Suprapubic skin (tissue), 4 donors: ENCODE measurements at regions not wholly inside any gene's neighbourhood (a gene's known extent, or its start where the extent isn't known, plus 50 kb on each side); places are given as distances from the start of the nearest gene placed in this dataset.

Experiments
- EP300 ChIP-seq: sonication (generic); formaldehyde crosslinking; IDR thresholded peaks from one replicate; pipeline ENCODE4 v1.6.1; 2017; ENCODE audit warnings: antibody characterized with exemption
- POLR2AphosphoS5 ChIP-seq, 3 donors: sonication (generic); formaldehyde crosslinking; IDR thresholded peaks; one replicate each; pipeline ENCODE4 v1.6.1; 2017; ENCODE audit warnings: antibody characterized with exemption in 3 of 3
- TF ChIP-seq, protein P1 (sequence below), 2 donors: fragments of 200-600 bp in 1 of 2; fragments of 450-650 bp in 1 of 2; sonication (generic) in 1 of 2; IDR thresholded peaks; one replicate each; pipeline ENCODE4 v1.5.1; 2016 to 2019; ENCODE audit warnings: antibody characterized with exemption in 2 of 2, mild to moderate bottlenecking in 1 of 2, moderate library complexity in 1 of 2

DNA sequence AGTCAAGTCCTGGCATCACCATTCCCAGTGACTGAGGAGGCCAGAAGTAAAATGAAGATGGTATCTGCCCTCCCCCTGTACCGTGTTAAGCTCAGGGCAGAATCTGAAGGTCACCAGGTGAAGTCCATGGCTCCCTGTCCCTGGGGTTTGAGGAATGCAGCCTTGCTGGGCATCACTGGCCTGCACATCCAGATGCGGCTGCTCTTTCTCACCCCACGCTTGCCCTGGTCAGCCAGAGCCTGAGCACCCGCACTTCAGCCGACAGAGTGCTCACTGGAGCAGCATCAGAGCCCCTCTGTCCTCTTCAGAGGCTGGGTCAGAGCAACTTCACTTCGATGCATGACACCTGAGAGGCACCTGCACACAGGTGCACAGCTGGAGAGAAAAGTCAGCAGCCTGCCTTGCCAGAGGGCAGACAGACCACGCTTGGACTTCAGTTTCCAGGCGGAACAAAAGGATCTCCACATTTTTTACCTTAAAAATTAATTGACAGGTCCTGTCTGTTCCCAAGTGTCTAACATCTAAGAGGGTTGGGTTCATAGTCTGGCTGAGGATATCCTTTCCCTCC lies 267.3 kb downstream of the ANAPC1 start:
- TF ChIP-seq POLR2AphosphoS5 (IDR thresholded peaks at IDR 0.05) (no peak), EP300 (no peak)
- TF ChIP-seq, protein P1, sequence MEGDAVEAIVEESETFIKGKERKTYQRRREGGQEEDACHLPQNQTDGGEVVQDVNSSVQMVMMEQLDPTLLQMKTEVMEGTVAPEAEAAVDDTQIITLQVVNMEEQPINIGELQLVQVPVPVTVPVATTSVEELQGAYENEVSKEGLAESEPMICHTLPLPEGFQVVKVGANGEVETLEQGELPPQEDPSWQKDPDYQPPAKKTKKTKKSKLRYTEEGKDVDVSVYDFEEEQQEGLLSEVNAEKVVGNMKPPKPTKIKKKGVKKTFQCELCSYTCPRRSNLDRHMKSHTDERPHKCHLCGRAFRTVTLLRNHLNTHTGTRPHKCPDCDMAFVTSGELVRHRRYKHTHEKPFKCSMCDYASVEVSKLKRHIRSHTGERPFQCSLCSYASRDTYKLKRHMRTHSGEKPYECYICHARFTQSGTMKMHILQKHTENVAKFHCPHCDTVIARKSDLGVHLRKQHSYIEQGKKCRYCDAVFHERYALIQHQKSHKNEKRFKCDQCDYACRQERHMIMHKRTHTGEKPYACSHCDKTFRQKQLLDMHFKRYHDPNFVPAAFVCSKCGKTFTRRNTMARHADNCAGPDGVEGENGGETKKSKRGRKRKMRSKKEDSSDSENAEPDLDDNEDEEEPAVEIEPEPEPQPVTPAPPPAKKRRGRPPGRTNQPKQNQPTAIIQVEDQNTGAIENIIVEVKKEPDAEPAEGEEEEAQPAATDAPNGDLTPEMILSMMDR (IDR thresholded peaks at IDR 0.05), result no peak
